Panc1 (cell line): ENCODE measurements at regions not wholly inside any gene's neighbourhood (a gene's known extent, or its start where the extent isn't known, plus 50 kb on each side); places are given as distances from the start of the nearest gene placed in this dataset.

Experiments
- ATAC-seq: fragments of 200-7000 bp; cut with Tn5 transposase; 2 replicates; pipeline ENCODE4 v1.9.1; 2020; ENCODE audit warnings: mild to moderate bottlenecking, moderate library complexity
- BruUV-seq: library from RNA; stranded (reverse); fragments of 400-500 nt; replicated peaks from 2 replicates; lab custom pipeline; 2021; lab: Mats Ljungman, UMichigan
- CTCF ChIA-PET: fragments of 300-600 bp; sonication (Branson Sonifier 250); formaldehyde crosslinking; loops from one replicate; lab custom pipeline; 2022; ENCODE audit warnings: antibody characterized with exemption; lab: Charles Lee
- POLR2A ChIA-PET: fragments of 300-600 bp; sonication (Branson Sonifier 250); formaldehyde crosslinking; loops from one replicate; lab custom pipeline; 2022; ENCODE audit warnings: antibody characterized with exemption; lab: Charles Lee
- DNase-seq: peaks from one replicate; pipeline ENCODE4 v3.0.0-alpha.2; 2010; ENCODE audit warnings: low read depth, low spot score
- H3K27ac ChIP-seq: 2 replicates; pipeline ENCODE4 v1.5.1; 2011; ENCODE audit warnings: mild to moderate bottlenecking, low read length, inconsistent platforms
- H3K27me3 ChIP-seq: fragments of 200-500 bp; sonication (Bioruptor generic); 2 replicates; pipeline ENCODE4 v1.6.0; 2014; ENCODE audit warnings: low read length, inconsistent platforms; ENCODE audit not compliant: control insufficient read depth, insufficient read depth
- H3K36me3 ChIP-seq: fragments of 200-500 bp; sonication (Bioruptor generic); 2 replicates; pipeline ENCODE4 v1.5.1; 2014; ENCODE audit warnings: inconsistent platforms, mild to moderate bottlenecking, low read length, moderate library complexity; ENCODE audit not compliant: control insufficient read depth, insufficient read depth
- H3K4me1 ChIP-seq: 2 replicates; pipeline ENCODE4 v1.5.1; 2011; ENCODE audit warnings: inconsistent platforms, mild to moderate bottlenecking, low read length, moderate library complexity; ENCODE audit not compliant: control insufficient read depth, insufficient read depth
- H3K4me3 ChIP-seq, 2 experiments: 2 replicates each; pipeline ENCODE4 v1.5.1; 2011 to 2012; ENCODE audit warnings: low read depth in 2 of 2, low read length in 2 of 2, mild to moderate bottlenecking in 2 of 2, inconsistent platforms in 1 of 2, moderate library complexity in 1 of 2
- H3K9me3 ChIP-seq: fragments of 200-500 bp; sonication (Bioruptor generic); 2 replicates; pipeline ENCODE4 v1.5.1; 2014; ENCODE audit warnings: low read depth, mild to moderate bottlenecking, inconsistent platforms, low read length, moderate library complexity; ENCODE audit not compliant: control insufficient read depth, insufficient read depth
- CTCF ChIP-seq: fragments of 450-650 bp; IDR thresholded peaks from 2 replicates; pipeline ENCODE4 v1.5.1; 2017; ENCODE audit warnings: mild to moderate bottlenecking
- POLR2AphosphoS5 ChIP-seq: IDR thresholded peaks from 2 replicates; pipeline ENCODE4 v1.6.1; 2012; ENCODE audit warnings: mild to moderate bottlenecking, low read depth, low read length, moderate library complexity
- SIN3A ChIP-seq: IDR thresholded peaks from 2 replicates; pipeline ENCODE4 v1.6.1; 2012; ENCODE audit warnings: low read depth, mild to moderate bottlenecking, low read length, moderate library complexity, borderline replicate concordance; ENCODE audit not compliant: insufficient read depth
- TCF7L2 ChIP-seq: IDR thresholded peaks from 2 replicates; pipeline ENCODE4 v1.6.1; 2011; ENCODE audit warnings: mild to moderate bottlenecking, low read depth, low read length, inconsistent platforms
- in situ Hi-C: cut with HindIII; loops from 2 replicates; pipeline ENCODE4 v1.10.0; 2016; ENCODE audit warnings: low sequenced_read_pairs, low pct_unique_long_range_greater_than_20kb
- intact Hi-C: fragments of 100-400 bp; cut with micrococcal nuclease; formaldehyde crosslinking; loops from one replicate; pipeline ENCODE4 v1.10.0; 2022; ENCODE audit not compliant: unreplicated experiment
- TF ChIP-seq, protein P1 (sequence below), 2 experiments: IDR thresholded peaks; 2 replicates each; pipeline ENCODE4 v1.6.1; 2011 to 2012; ENCODE audit warnings: low read depth in 2 of 2, control low read depth in 1 of 2, low read length in 1 of 2, mild to moderate bottlenecking in 1 of 2, moderate library complexity in 1 of 2; ENCODE audit not compliant: insufficient read depth in 1 of 2

GRCh38 chr2:8551622-8552074, 130.2 kb upstream of the ID2 start:
- ChIA-PET POLR2A (no interaction called here), CTCF (no interaction called here)
- H3K36me3 ChIP-seq, result no peaks in the 10 kb centered on the region
- TF ChIP-seq TCF7L2 (no peak), POLR2AphosphoS5 (no peak), CTCF (no peak), SIN3A (no peak)
- TF ChIP-seq, protein P1, sequence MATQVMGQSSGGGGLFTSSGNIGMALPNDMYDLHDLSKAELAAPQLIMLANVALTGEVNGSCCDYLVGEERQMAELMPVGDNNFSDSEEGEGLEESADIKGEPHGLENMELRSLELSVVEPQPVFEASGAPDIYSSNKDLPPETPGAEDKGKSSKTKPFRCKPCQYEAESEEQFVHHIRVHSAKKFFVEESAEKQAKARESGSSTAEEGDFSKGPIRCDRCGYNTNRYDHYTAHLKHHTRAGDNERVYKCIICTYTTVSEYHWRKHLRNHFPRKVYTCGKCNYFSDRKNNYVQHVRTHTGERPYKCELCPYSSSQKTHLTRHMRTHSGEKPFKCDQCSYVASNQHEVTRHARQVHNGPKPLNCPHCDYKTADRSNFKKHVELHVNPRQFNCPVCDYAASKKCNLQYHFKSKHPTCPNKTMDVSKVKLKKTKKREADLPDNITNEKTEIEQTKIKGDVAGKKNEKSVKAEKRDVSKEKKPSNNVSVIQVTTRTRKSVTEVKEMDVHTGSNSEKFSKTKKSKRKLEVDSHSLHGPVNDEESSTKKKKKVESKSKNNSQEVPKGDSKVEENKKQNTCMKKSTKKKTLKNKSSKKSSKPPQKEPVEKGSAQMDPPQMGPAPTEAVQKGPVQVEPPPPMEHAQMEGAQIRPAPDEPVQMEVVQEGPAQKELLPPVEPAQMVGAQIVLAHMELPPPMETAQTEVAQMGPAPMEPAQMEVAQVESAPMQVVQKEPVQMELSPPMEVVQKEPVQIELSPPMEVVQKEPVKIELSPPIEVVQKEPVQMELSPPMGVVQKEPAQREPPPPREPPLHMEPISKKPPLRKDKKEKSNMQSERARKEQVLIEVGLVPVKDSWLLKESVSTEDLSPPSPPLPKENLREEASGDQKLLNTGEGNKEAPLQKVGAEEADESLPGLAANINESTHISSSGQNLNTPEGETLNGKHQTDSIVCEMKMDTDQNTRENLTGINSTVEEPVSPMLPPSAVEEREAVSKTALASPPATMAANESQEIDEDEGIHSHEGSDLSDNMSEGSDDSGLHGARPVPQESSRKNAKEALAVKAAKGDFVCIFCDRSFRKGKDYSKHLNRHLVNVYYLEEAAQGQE (IDR thresholded peaks at IDR 0.05; ENCODE audit: insufficient read depth in 1 of 2, low read depth in 2 of 2, low read length in 1 of 2), result no peak
- intact Hi-C loops, result no loop called here
- no peaks in the 10 kb centered on the region for H3K27me3 ChIP-seq
- H3K9me3 ChIP-seq, result no peaks in the 10 kb centered on the region; the same call in 1 of the 2 replicates
- in situ Hi-C loops, result no loop called here
- no peaks in the 10 kb centered on the region for H3K4me1 ChIP-seq
- no TSS peak for BruUV-seq
- no peak overlapping the region for H3K27ac ChIP-seq
- ATAC-seq (no peak), DNase-seq (no peak)
- no peak overlapping the region for H3K4me3 ChIP-seq

- no peaks in the 10 kb centered on the region; the same call in 1 of the 2 replicates for H3K9me3 ChIP-seq
- no peak for ATAC-seq
- in situ Hi-C loops, result no loop called here
Measured at GRCh38 chr2:8552293-8552801, 129.5 kb upstream of the ID2 start.

More at GRCh38 chr2:8552293-8552801, 129.5 kb upstream of the ID2 start:
- Histone ChIP-seq H3K4me3 (no peak overlapping the region), H3K4me1 (no peaks in the 10 kb centered on the region), H3K27ac (no peak overlapping the region), H3K36me3 (no peaks in the 10 kb centered on the region), H3K27me3 (no peaks in the 10 kb centered on the region)
- CTCF ChIA-PET, result interaction anchor here (0.7 kb wide), 1 partner anchor 1639 kb away, joined by 4 read pairs; no protein-coding TSS in a partner anchor
- no peak for TF ChIP-seq SIN3A
- TF ChIP-seq TCF7L2, result no peak
- TF ChIP-seq, protein P1 (IDR thresholded peaks at IDR 0.05; ENCODE audit: insufficient read depth in 1 of 2, low read depth in 2 of 2, low read length in 1 of 2), result no peak
- no peak for TF ChIP-seq POLR2AphosphoS5
- no peak for TF ChIP-seq CTCF
- intact Hi-C loops, result no loop called here
- no peak for DNase-seq
- BruUV-seq, result no TSS peak
- POLR2A ChIA-PET, result no interaction called here
